A549 (cell line): ENCODE measurements at regions not wholly inside any gene's neighbourhood (a gene's known extent, or its start where the extent isn't known, plus 50 kb on each side); places are given as distances from the start of the nearest gene placed in this dataset.

Experiments
- ATAC-seq, 2 experiments: fragments of 200-7000 bp in 1 of 2; fragments of >200 bp in 1 of 2; cut with Nextera tagmentation in 1 of 2; cut with Tn5 transposase in 1 of 2; 3 replicates each; pipeline versions ENCODE4 v1.8.0 to v1.9.1; 2018 to 2020; ENCODE audit warnings: mild to moderate bottlenecking in 1 of 2, moderate library complexity in 1 of 2
- CTCF ChIA-PET: fragments of 300-600 bp; sonication (Branson Sonifier 250); formaldehyde crosslinking; extraction: SDS; loops from one replicate; lab custom pipeline; 2021; ENCODE audit warnings: antibody characterized with exemption, inconsistent platforms; lab: Yijun Ruan, JAX
- POLR2A ChIA-PET: fragments of 350-600 bp; formaldehyde crosslinking; extraction: SDS; loops from one replicate; lab custom pipeline; 2021; ENCODE audit warnings: antibody characterized with exemption, inconsistent platforms; lab: Yijun Ruan, JAX
- DNase-seq, 2 experiments: peaks; one replicate each; pipeline versions ENCODE4 v3.0.0 to v3.0.0-alpha.2; 2011 to 2016; ENCODE audit warnings: low read depth in 1 of 2, low spot score in 1 of 2
- FAIRE-seq: peaks from 2 replicates; lab custom pipeline; 2011; peaks lifted over from hg19 to GRCh38; lab: Jason Lieb, UNC
- H3K27ac ChIP-seq, 2 experiments: fragments of >200 bp; sonication (Bioruptor Twin); formaldehyde crosslinking; 3 replicates each; pipeline ENCODE4 v1.5.1; 2016 to 2017
- H3K4me1 ChIP-seq: fragments of >200 bp; sonication (Bioruptor Twin); formaldehyde crosslinking; 3 replicates; pipeline ENCODE4 v1.6.1; 2016
- H3K4me2 ChIP-seq: fragments of >200 bp; sonication (Bioruptor Twin); formaldehyde crosslinking; 3 replicates; pipeline ENCODE4 v1.6.1; 2016
- H3K4me3 ChIP-seq: fragments of >200 bp; sonication (Bioruptor Twin); formaldehyde crosslinking; 3 replicates; pipeline ENCODE4 v1.5.1; 2016
- H3K9me3 ChIP-seq: fragments of >200 bp; sonication (Bioruptor Twin); formaldehyde crosslinking; 3 replicates; pipeline ENCODE4 v1.6.1; 2016
- ATOH8 ChIP-seq: fragments of 250-450 bp; sonication (Bioruptor Pico); IDR thresholded peaks from 2 replicates; pipeline ENCODE4 v1.5.0; 2020; ENCODE audit warnings: low read depth, mild to moderate bottlenecking, moderate library complexity
- BHLHE40 ChIP-seq: IDR thresholded peaks from 2 replicates; pipeline ENCODE4 v1.6.1; 2012; ENCODE audit warnings: low read depth, low read length, inconsistent platforms
- CBX8 ChIP-seq: fragments of 200-600 bp; sonication (generic); IDR thresholded peaks from 2 replicates; pipeline ENCODE4 v1.6.1; 2016
- EHF ChIP-seq: fragments of 250-450 bp; sonication (Bioruptor Pico); IDR thresholded peaks from 2 replicates; pipeline ENCODE4 v1.5.0; 2020; ENCODE audit warnings: mild to moderate bottlenecking
- EHMT2 ChIP-seq: fragments of 200-600 bp; sonication (generic); IDR thresholded peaks from 2 replicates; pipeline ENCODE4 v1.6.1; 2016; ENCODE audit warnings: antibody characterized with exemption, low read depth, mild to moderate bottlenecking, moderate library complexity
- ELK1 ChIP-seq: fragments of 150-350 bp; IDR thresholded peaks from 2 replicates; pipeline ENCODE4 v1.6.1; 2014; ENCODE audit warnings: low read depth, mild to moderate bottlenecking, low read length
- EP300 ChIP-seq, 2 experiments: fragments of >200 bp; sonication (Bioruptor Twin); formaldehyde crosslinking; IDR thresholded peaks; 2 replicates in 1 of 2; 3 replicates in 1 of 2; pipeline ENCODE4 v1.6.1; 2016 to 2017
- FOSB ChIP-seq: fragments of 250-450 bp; sonication (Bioruptor Pico); IDR thresholded peaks from 2 replicates; pipeline ENCODE4 v1.5.0; 2020; ENCODE audit warnings: mild to moderate bottlenecking, moderate library complexity
- FOSL2 ChIP-seq, 2 experiments: fragments of 450-650 bp in 1 of 2; fragments of >200 bp in 1 of 2; sonication (Bioruptor Twin) in 1 of 2; formaldehyde crosslinking; IDR thresholded peaks; 2 replicates each; pipeline versions ENCODE4 v1.5.0 to v1.6.1; 2016 to 2020; ENCODE audit warnings: mild to moderate bottlenecking in 1 of 2, moderate library complexity in 1 of 2
- FOXS1 ChIP-seq: fragments of 250-450 bp; sonication (Bioruptor Pico); IDR thresholded peaks from 2 replicates; pipeline ENCODE4 v1.5.0; 2020; ENCODE audit warnings: mild to moderate bottlenecking, moderate library complexity
- GATA3 ChIP-seq: IDR thresholded peaks from 2 replicates; pipeline ENCODE4 v1.6.1; 2012; ENCODE audit warnings: borderline replicate concordance
- HDAC2 ChIP-seq: fragments of 200-600 bp; sonication (generic); IDR thresholded peaks from 2 replicates; pipeline ENCODE4 v1.6.1; 2016
- HEYL ChIP-seq: fragments of 250-450 bp; sonication (Bioruptor Pico); IDR thresholded peaks from 2 replicates; pipeline ENCODE4 v1.8.0; 2021; ENCODE audit warnings: mild to moderate bottlenecking, moderate library complexity
- HMGXB4 ChIP-seq: fragments of 250-450 bp; sonication (Bioruptor Pico); IDR thresholded peaks from 2 replicates; pipeline ENCODE4 v1.5.0; 2021; ENCODE audit warnings: mild to moderate bottlenecking, moderate library complexity, borderline replicate concordance
- JUNB ChIP-seq: fragments of >200 bp; sonication (Bioruptor Twin); formaldehyde crosslinking; IDR thresholded peaks from 2 replicates; pipeline ENCODE4 v1.6.1; 2016
- KDM1A ChIP-seq: fragments of 200-600 bp; sonication (generic); IDR thresholded peaks from 2 replicates; pipeline ENCODE4 v1.6.1; 2016; ENCODE audit warnings: low read depth, mild to moderate bottlenecking
- MAFK ChIP-seq: fragments of 450-650 bp; IDR thresholded peaks from 2 replicates; pipeline ENCODE4 v1.6.1; 2014; ENCODE audit not compliant: partially characterized antibody
- MAZ ChIP-seq: fragments of 150-350 bp; IDR thresholded peaks from 2 replicates; pipeline ENCODE4 v1.6.1; 2014; ENCODE audit warnings: antibody characterized with exemption, low read depth, low read length, borderline replicate concordance
- MYC ChIP-seq: IDR thresholded peaks from 2 replicates; pipeline ENCODE4 v1.6.1; 2012; ENCODE audit warnings: mild to moderate bottlenecking, inconsistent platforms, low read length, improper control_type of control experiment, borderline replicate concordance
- NFE2L2 ChIP-seq: fragments of 150-350 bp; conservative IDR thresholded peaks from 2 replicates; pipeline ENCODE4 v1.6.1; 2014; ENCODE audit warnings: low read length
- POLR2AphosphoS2 ChIP-seq: conservative IDR thresholded peaks from 2 replicates; pipeline ENCODE4 v1.6.1; 2012; ENCODE audit warnings: low read length, improper control_type of control experiment, inconsistent platforms
- RCOR1 ChIP-seq: fragments of 150-350 bp; IDR thresholded peaks from 2 replicates; pipeline ENCODE4 v1.6.1; 2014; ENCODE audit warnings: antibody characterized with exemption, low read length, low read depth
- RFX5 ChIP-seq: fragments of 450-650 bp; IDR thresholded peaks from 2 replicates; pipeline ENCODE4 v1.7.1; 2014; ENCODE audit warnings: antibody characterized with exemption, mild to moderate bottlenecking, moderate library complexity
- SREBF2 ChIP-seq: fragments of 450-650 bp; IDR thresholded peaks from 2 replicates; pipeline ENCODE4 v1.6.1; 2014; ENCODE audit warnings: mild to moderate bottlenecking, moderate library complexity
- TFCP2L1 ChIP-seq: fragments of 250-450 bp; sonication (Bioruptor Pico); IDR thresholded peaks from 2 replicates; pipeline ENCODE4 v1.5.0; 2021; ENCODE audit warnings: mild to moderate bottlenecking
- TP53 ChIP-seq: fragments of 250-450 bp; sonication (Bioruptor Pico); IDR thresholded peaks from 2 replicates; pipeline ENCODE4 v1.5.0; 2021; ENCODE audit warnings: mild to moderate bottlenecking, moderate library complexity
- USF2 ChIP-seq: fragments of 450-650 bp; IDR thresholded peaks from 2 replicates; pipeline ENCODE4 v1.6.1; 2014; ENCODE audit warnings: antibody characterized with exemption
- ZSCAN20 ChIP-seq: fragments of 250-450 bp; sonication (Bioruptor Pico); IDR thresholded peaks from 2 replicates; pipeline ENCODE4 v1.8.0; 2022; ENCODE audit warnings: mild to moderate bottlenecking, moderate library complexity
- WGBS: methylation state at CpG from one replicate; pipeline ENCODE4 v1.1.6; 2017; ENCODE audit errors: missing lambda C conversion rate; 5-methylcytosine and 5-hydroxymethylcytosine counted together

GRCh38 chr1:167165948-167166689 lies 54.6 kb upstream of the POU2F1 start:
- Histone ChIP-seq H3K27ac (no peak overlapping the region), H3K4me1 (no peaks in the 10 kb centered on the region), H3K4me2 (no peak overlapping the region), H3K9me3 (no peaks in the 10 kb centered on the region), H3K4me3 (no peak overlapping the region)
- CTCF ChIA-PET = interaction anchor here (0.9 kb wide), 1 partner anchor 17 kb away, joined by 3 read pairs; no protein-coding TSS in a partner anchor
- POLR2A ChIA-PET = no interaction called here
- DNase-seq = no peak
- TF ChIP-seq TP53 (CRISPR knock-in tag) = no peak
- TF ChIP-seq ATOH8 (CRISPR knock-in tag) = no peak
- no peak for TF ChIP-seq FOSL2 (IDR thresholded peaks at IDR 0.05)
- TF ChIP-seq FOSL2 (CRISPR knock-in tag; IDR thresholded peaks at IDR 0.05) = no peak
- TF ChIP-seq GATA3 = no peak
- TF ChIP-seq MAFK = no peak
- no peak for TF ChIP-seq HEYL (CRISPR knock-in tag)
- no peak for ATAC-seq
- FAIRE-seq = no peak
- WGBS = 51% methylated on average over 14 of the region's 14 CpGs

- Histone ChIP-seq H3K4me2 (no peak overlapping the region), H3K4me1 (no peaks in the 10 kb centered on the region), H3K9me3 (no peaks in the 10 kb centered on the region), H3K4me3 (no peak overlapping the region), H3K27ac (no peak overlapping the region)
- ATAC-seq (no peak), DNase-seq (no peak), FAIRE-seq (no peak)
- CTCF ChIA-PET = no interaction called here
- 0% methylated on average over 1 of the region's 1 CpG for WGBS
- POLR2A ChIA-PET = no interaction called here
- no peak for TF ChIP-seq EP300 (IDR thresholded peaks at IDR 0.05)
- TF ChIP-seq NFE2L2 = no peak
- TF ChIP-seq JUNB = no peak
- no peak for TF ChIP-seq FOSL2 (IDR thresholded peaks at IDR 0.05)
- no peak for TF ChIP-seq FOSL2 (CRISPR knock-in tag; IDR thresholded peaks at IDR 0.05)
- no peak for TF ChIP-seq ELK1
- TF ChIP-seq RFX5 = no peak
- no peak for TF ChIP-seq HDAC2
- no peak for TF ChIP-seq SREBF2
- no peak for TF ChIP-seq FOXS1 (CRISPR knock-in tag)
- no peak for TF ChIP-seq KDM1A
- no peak for TF ChIP-seq TFCP2L1 (CRISPR knock-in tag)
- TF ChIP-seq CBX8 = no peak
- TF ChIP-seq MAZ = no peak
- no peak for TF ChIP-seq HEYL (CRISPR knock-in tag)
Measured at GRCh38 chr1:167166690-167167075, 54.0 kb upstream of the POU2F1 start.

GRCh38 chr1:167168424-167168823 lies 52.3 kb upstream of the POU2F1 start:
- Histone ChIP-seq H3K4me1 (no peaks in the 10 kb centered on the region), H3K4me3 (no peak overlapping the region), H3K9me3 (no peaks in the 10 kb centered on the region)
- no peak for ATAC-seq
- FAIRE-seq = no peak
- CTCF ChIA-PET = interaction anchor here (0.5 kb wide), 1 partner anchor 107 kb away, joined by 3 read pairs; no protein-coding TSS in a partner anchor
- DNase-seq = no peak
- POLR2A ChIA-PET = no interaction called here
- no peak for TF ChIP-seq EHMT2
- TF ChIP-seq, all 56 proteins: peak for 0
- no peak overlapping the region for H3K27ac ChIP-seq
- WGBS = 41% methylated on average over 7 of the region's 7 CpGs
- H3K4me2 ChIP-seq = no peak overlapping the region

- CTCF ChIA-PET = interaction anchor here (1.3 kb wide), 1 partner anchor 51 kb away, joined by 3 read pairs; the partner anchor contains the start of gene POU2F1
- WGBS = 40% methylated on average over 2 of the region's 2 CpGs
- FAIRE-seq (no peak), ATAC-seq (0 out of 6 replicates have a peak, but pooled peaks of 1 of the 2 experiments have one; percentile 31), DNase-seq (no peak)
- H3K4me1 ChIP-seq = no peaks in the 10 kb centered on the region
- no peak overlapping the region for H3K4me3 ChIP-seq
- no peak overlapping the region for H3K4me2 ChIP-seq
- H3K9me3 ChIP-seq = no peaks in the 10 kb centered on the region
- POLR2A ChIA-PET = no interaction called here
- H3K27ac ChIP-seq = no peak overlapping the region
- no peak for TF ChIP-seq POLR2AphosphoS2
- no peak for TF ChIP-seq FOSB (CRISPR knock-in tag)
- no peak for TF ChIP-seq RCOR1
- no peak for TF ChIP-seq USF2
- no peak for TF ChIP-seq EP300 (IDR thresholded peaks at IDR 0.05)
- TF ChIP-seq EHF (CRISPR knock-in tag) = no peak
- no peak for TF ChIP-seq JUNB
- TF ChIP-seq MYC = no peak
- TF ChIP-seq HEYL (CRISPR knock-in tag) = no peak
- TF ChIP-seq ZSCAN20 (CRISPR knock-in tag) = no peak
- no peak for TF ChIP-seq SREBF2
- no peak for TF ChIP-seq HMGXB4 (CRISPR knock-in tag)
- no peak for TF ChIP-seq BHLHE40
Measured at GRCh38 chr1:167169642-167170041, 51.0 kb upstream of the POU2F1 start.
